HepG2 (cell line): ENCODE measurements at regions not wholly inside any gene's neighbourhood (a gene's known extent, or its start where the extent isn't known, plus 50 kb on each side); places are given as distances from the start of the nearest gene placed in this dataset.

ENCODE experiments used
- ATAC-seq: fragments of 200-7000 bp; cut with Tn5 transposase; 3 replicates; pipeline ENCODE4 v1.9.1; 2020; ENCODE audit warnings: mild to moderate bottlenecking, moderate library complexity
- BruUV-seq: library from RNA; stranded (reverse); fragments of 400-500 nt; replicated peaks from 2 replicates; lab custom pipeline; 2021; lab: Mats Ljungman, UMichigan
- CTCF ChIA-PET: fragments of 300-600 bp; formaldehyde crosslinking; extraction: SDS; loops from one replicate; lab custom pipeline; 2021; ENCODE audit warnings: low total read pairs, inconsistent platforms, low intra/inter-chr PET ratio; lab: Yijun Ruan, JAX
- POLR2A ChIA-PET: fragments of 350-600 bp; sonication (Branson Sonifier 250); formaldehyde crosslinking; loops from one replicate; lab custom pipeline; 2020; ENCODE audit warnings: antibody characterized with exemption, inconsistent platforms; lab: Yijun Ruan, JAX
- DNase-seq: peaks from one replicate; pipeline ENCODE4 v3.0.0-alpha.2; 2015; ENCODE audit warnings: low spot score
- FAIRE-seq: peaks from 3 replicates; lab custom pipeline; 2011; peaks lifted over from hg19 to GRCh38; lab: Jason Lieb, UNC
- H2AFZ ChIP-seq: one replicate; pipeline ENCODE4 v1.6.1; 2011; ENCODE audit warnings: low read length, inconsistent platforms
- H3K27ac ChIP-seq: fragments of 300-600 bp; 3 replicates; pipeline ENCODE4 v1.8.0; 2011; ENCODE audit warnings: mixed run types, mild to moderate bottlenecking, mixed read lengths, low read length, inconsistent platforms; ENCODE audit not compliant: insufficient read depth; ENCODE audit errors: extremely low read length
- H3K27me3 ChIP-seq, 2 experiments: fragments of 200-600 bp in 1 of 2; 2 replicates in 1 of 2; 3 replicates in 1 of 2; pipeline versions ENCODE4 v1.6.0 to v1.8.0; 2011; ENCODE audit warnings: low read length in 2 of 2, mild to moderate bottlenecking in 2 of 2, moderate library complexity in 2 of 2, inconsistent platforms in 1 of 2; ENCODE audit not compliant: insufficient read depth in 2 of 2, control insufficient read depth in 1 of 2
- H3K36me3 ChIP-seq, 2 experiments: fragments of 200-600 bp in 1 of 2; replicated peaks in 1 of 2; 2 replicates in 1 of 2; 3 replicates in 1 of 2; pipeline versions ENCODE4 v1.5.1 to v1.8.0; 2011; ENCODE audit warnings: low read length in 2 of 2, inconsistent platforms in 1 of 2; ENCODE audit not compliant: insufficient read depth in 2 of 2, control insufficient read depth in 1 of 2
- H3K4me1 ChIP-seq: 2 replicates; pipeline ENCODE4 v1.5.1; 2012; ENCODE audit warnings: low read length, inconsistent platforms; ENCODE audit not compliant: insufficient read depth
- H3K4me2 ChIP-seq: 2 replicates; pipeline ENCODE4 v1.6.0; 2011; ENCODE audit warnings: low read depth, low read length, inconsistent platforms
- H3K4me3 ChIP-seq, 3 experiments: fragments of 200-600 bp in 1 of 3; sonication (generic), shearing (Covaris generic) in 1 of 3; replicated peaks in 1 of 3; 2 replicates each; pipeline ENCODE4 v1.5.1; 2011 to 2016; ENCODE audit warnings: low read length in 3 of 3, inconsistent platforms in 2 of 3, low read depth in 2 of 3, mild to moderate bottlenecking in 2 of 3, control low read depth in 1 of 3, mixed read lengths in 1 of 3; ENCODE audit not compliant: insufficient read depth in 1 of 3
- H3K79me2 ChIP-seq: one replicate; pipeline ENCODE4 v1.6.1; 2011; ENCODE audit warnings: low read length, inconsistent platforms; ENCODE audit not compliant: insufficient read depth
- H3K9ac ChIP-seq: 2 replicates; pipeline ENCODE4 v1.6.0; 2011; ENCODE audit warnings: mild to moderate bottlenecking, low read depth, low read length, inconsistent platforms; ENCODE audit not compliant: insufficient read depth
- H3K9me3 ChIP-seq: 2 replicates; pipeline ENCODE4 v1.5.1; 2012; ENCODE audit warnings: mild to moderate bottlenecking, low read length
- H4K20me1 ChIP-seq: 2 replicates; pipeline ENCODE4 v1.6.0; 2011; ENCODE audit warnings: inconsistent platforms, mild to moderate bottlenecking, low read length, moderate library complexity; ENCODE audit not compliant: insufficient read depth
- ARNTL ChIP-seq: sonication (generic); formaldehyde crosslinking; IDR thresholded peaks from 2 replicates; pipeline ENCODE4 v1.4.0; 2020; ENCODE audit warnings: mild to moderate bottlenecking, missing genetic modification reagents
- CREB1 ChIP-seq, 2 experiments: fragments of 450-650 bp in 1 of 2; IDR thresholded peaks; 2 replicates each; pipeline ENCODE4 v1.6.1; 2016 to 2017; ENCODE audit warnings: control low read depth in 1 of 2, mild to moderate bottlenecking in 1 of 2, missing compliant biosample characterization in 1 of 2, missing genetic modification characterization in 1 of 2
- CREB3 ChIP-seq: sonication (generic); formaldehyde crosslinking; IDR thresholded peaks from 2 replicates; pipeline ENCODE4 v1.5.0; 2020; ENCODE audit warnings: missing genetic modification reagents
- MAFK ChIP-seq, 2 experiments: IDR thresholded peaks in 1 of 2; conservative IDR thresholded peaks in 1 of 2; 2 replicates each; pipeline ENCODE4 v1.6.1; 2011; ENCODE audit warnings: improper control_type of control experiment in 2 of 2, low read length in 2 of 2
- SNRNP70 ChIP-seq: fragments of 200-400 bp; formaldehyde crosslinking; IDR thresholded peaks from 2 replicates; pipeline ENCODE4 v1.6.1; 2017; ENCODE audit warnings: mild to moderate bottlenecking, low read depth, low read length, moderate library complexity
- U2AF2 ChIP-seq: fragments of 200-400 bp; formaldehyde crosslinking; IDR thresholded peaks from 2 replicates; pipeline ENCODE4 v1.6.1; 2017; ENCODE audit warnings: low read depth, mild to moderate bottlenecking, low read length
- ZBTB8A ChIP-seq: sonication (generic); formaldehyde crosslinking; IDR thresholded peaks from 2 replicates; pipeline ENCODE4 v1.4.0; 2020; ENCODE audit warnings: mild to moderate bottlenecking, low read depth, missing genetic modification reagents, borderline replicate concordance
- ZFP1 ChIP-seq: IDR thresholded peaks from 2 replicates; pipeline ENCODE4 v1.6.1; 2016
- ZFP41 ChIP-seq: sonication (generic); formaldehyde crosslinking; IDR thresholded peaks from 2 replicates; pipeline ENCODE4 v1.4.0; 2020; ENCODE audit warnings: mild to moderate bottlenecking, missing genetic modification reagents, borderline replicate concordance
- ZMYM2 ChIP-seq: sonication (generic); formaldehyde crosslinking; IDR thresholded peaks from 2 replicates; pipeline ENCODE4 v1.8.0; 2022; ENCODE audit warnings: mild to moderate bottlenecking, missing genetic modification reagents
- ZNF503 ChIP-seq: sonication (generic); formaldehyde crosslinking; IDR thresholded peaks from 2 replicates; pipeline ENCODE4 v1.4.0; 2020; ENCODE audit warnings: missing genetic modification reagents
- ZNF556 ChIP-seq: sonication (generic); formaldehyde crosslinking; IDR thresholded peaks from 2 replicates; pipeline ENCODE4 v1.4.0; 2020; ENCODE audit warnings: mild to moderate bottlenecking, missing genetic modification reagents, borderline replicate concordance
- WGBS: methylation state at CpG from one replicate; pipeline ENCODE4 v1.1.6; 2017; ENCODE audit warnings: low lambda C conversion rate; 5-methylcytosine and 5-hydroxymethylcytosine counted together
- in situ Hi-C: cut with HindIII; loops from 2 replicates; pipeline ENCODE4 v1.10.0; 2017; ENCODE audit warnings: low pct_unique_long_range_greater_than_20kb; ENCODE audit not compliant: extremely low pct_ligation_motif_present
- intact Hi-C: fragments of 100-400 bp; cut with micrococcal nuclease; formaldehyde crosslinking; loops from one replicate; pipeline ENCODE4 v1.10.0; 2022; ENCODE audit not compliant: unreplicated experiment

GRCh38 chr5:103623425-103623824 is 60.8 kb upstream of the NUDT12 start:
- no peaks in the 10 kb centered on the region for H3K27me3 ChIP-seq
- no peak overlapping the region for H3K4me2 ChIP-seq
- H3K36me3 ChIP-seq: no peaks in the 10 kb centered on the region
- TF ChIP-seq ZFP1 (CRISPR knock-in tag): no peak
- no peak for TF ChIP-seq ZNF556 (CRISPR knock-in tag)
- TF ChIP-seq ZNF503: no peak
- no peak for TF ChIP-seq SNRNP70
- TF ChIP-seq MAFK (conservative IDR thresholded peaks at IDR 0.05 in 1 of 2, IDR thresholded peaks at IDR 0.05 in 1 of 2; ENCODE audit: low read length in 2 of 2): no peak
- no peak for TF ChIP-seq ZFP41 (CRISPR knock-in tag)
- no peak for TF ChIP-seq ARNTL (CRISPR knock-in tag)
- no peak for TF ChIP-seq ZMYM2
- TF ChIP-seq CREB1 (IDR thresholded peaks at IDR 0.05): no peak
- TF ChIP-seq CREB1 (CRISPR knock-in tag; IDR thresholded peaks at IDR 0.05): no peak
- TF ChIP-seq CREB3 (CRISPR knock-in tag): no peak
- no peak for TF ChIP-seq ZBTB8A
- no peak for TF ChIP-seq U2AF2
- TF ChIP-seq, all 625 proteins: peak for 0
- in situ Hi-C loops: no loop called here
- POLR2A ChIA-PET: no interaction called here
- no peaks in the 10 kb centered on the region for H3K9me3 ChIP-seq
- DNase-seq (no peak), FAIRE-seq (no peak), ATAC-seq (no peak)
- H3K9ac ChIP-seq: no peak overlapping the region
- no TSS peak for BruUV-seq
- no peaks in the 10 kb centered on the region for H4K20me1 ChIP-seq
- CTCF ChIA-PET: no interaction called here
- no peak overlapping the region for H3K27ac ChIP-seq
- H3K4me1 ChIP-seq: no peaks in the 10 kb centered on the region
- no peak overlapping the region for H2AFZ ChIP-seq
- no peak overlapping the region for H3K4me3 ChIP-seq
- no peaks in the 10 kb centered on the region for H3K79me2 ChIP-seq
- 46% methylated on average over 2 of the region's 2 CpGs for WGBS
- intact Hi-C loops: no loop called here
